GM06990 (cell line): ENCODE measurements at regions not wholly inside any gene's neighbourhood (a gene's known extent, or its start where the extent isn't known, plus 50 kb on each side); places are given as distances from the start of the nearest gene placed in this dataset.
"Not testable (repeated sequence)": the region's sequence is repeated elsewhere in the genome, so short reads cannot be mapped to it uniquely, and the experiment has no call there.

ENCODE experiments used
- DNase-seq: peaks from one replicate; pipeline ENCODE4 v3.0.0-alpha.2; 2011; ENCODE audit not compliant: insufficient read length; ENCODE audit errors: extremely low read depth
- H3K27me3 ChIP-seq: replicated peaks from 2 replicates; pipeline ENCODE4 v1.6.0; 2011; ENCODE audit warnings: low read length; ENCODE audit not compliant: control insufficient read depth, insufficient read depth
- H3K36me3 ChIP-seq: 2 replicates; pipeline ENCODE4 v1.5.1; 2011; ENCODE audit warnings: low read length; ENCODE audit not compliant: control insufficient read depth, insufficient read depth
- H3K4me3 ChIP-seq: replicated peaks from 2 replicates; pipeline ENCODE4 v1.5.1; 2011; ENCODE audit warnings: low read depth, mild to moderate bottlenecking, control low read depth, low read length
- TF ChIP-seq, protein P1 (sequence below): IDR thresholded peaks from 2 replicates; pipeline ENCODE4 v1.5.1; 2011; ENCODE audit warnings: low read length, control low read depth, mild to moderate bottlenecking, inconsistent platforms; ENCODE audit not compliant: insufficient read depth, poor library complexity, severe bottlenecking

DNA sequence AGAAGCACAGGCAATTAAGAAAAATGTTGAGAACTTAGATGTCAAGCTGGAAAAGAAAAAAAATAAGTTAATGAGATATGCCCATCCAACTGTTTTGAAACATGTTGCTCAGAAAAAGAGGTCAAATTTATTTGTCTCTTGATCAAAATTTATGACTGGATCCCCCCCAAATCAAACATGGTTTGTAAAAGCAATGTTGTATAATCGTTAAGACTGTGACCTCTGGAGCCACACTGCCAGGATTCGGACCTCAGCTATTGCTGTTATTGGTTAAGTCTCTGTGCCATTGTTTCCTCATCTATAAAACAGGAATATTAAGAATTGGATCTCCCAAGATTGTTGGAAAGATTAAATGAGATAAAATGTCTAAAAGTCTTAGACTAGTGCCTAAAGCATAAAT, 51.9 kb upstream of the LRRK2 start:
- no peaks in the 10 kb centered on the region for H3K36me3 ChIP-seq
- DNase-seq = no peak
- no peak overlapping the region for H3K4me3 ChIP-seq
- TF ChIP-seq, protein P1, sequence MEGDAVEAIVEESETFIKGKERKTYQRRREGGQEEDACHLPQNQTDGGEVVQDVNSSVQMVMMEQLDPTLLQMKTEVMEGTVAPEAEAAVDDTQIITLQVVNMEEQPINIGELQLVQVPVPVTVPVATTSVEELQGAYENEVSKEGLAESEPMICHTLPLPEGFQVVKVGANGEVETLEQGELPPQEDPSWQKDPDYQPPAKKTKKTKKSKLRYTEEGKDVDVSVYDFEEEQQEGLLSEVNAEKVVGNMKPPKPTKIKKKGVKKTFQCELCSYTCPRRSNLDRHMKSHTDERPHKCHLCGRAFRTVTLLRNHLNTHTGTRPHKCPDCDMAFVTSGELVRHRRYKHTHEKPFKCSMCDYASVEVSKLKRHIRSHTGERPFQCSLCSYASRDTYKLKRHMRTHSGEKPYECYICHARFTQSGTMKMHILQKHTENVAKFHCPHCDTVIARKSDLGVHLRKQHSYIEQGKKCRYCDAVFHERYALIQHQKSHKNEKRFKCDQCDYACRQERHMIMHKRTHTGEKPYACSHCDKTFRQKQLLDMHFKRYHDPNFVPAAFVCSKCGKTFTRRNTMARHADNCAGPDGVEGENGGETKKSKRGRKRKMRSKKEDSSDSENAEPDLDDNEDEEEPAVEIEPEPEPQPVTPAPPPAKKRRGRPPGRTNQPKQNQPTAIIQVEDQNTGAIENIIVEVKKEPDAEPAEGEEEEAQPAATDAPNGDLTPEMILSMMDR = no peak
- H3K27me3 ChIP-seq = no peaks in the 10 kb centered on the region

DNA sequence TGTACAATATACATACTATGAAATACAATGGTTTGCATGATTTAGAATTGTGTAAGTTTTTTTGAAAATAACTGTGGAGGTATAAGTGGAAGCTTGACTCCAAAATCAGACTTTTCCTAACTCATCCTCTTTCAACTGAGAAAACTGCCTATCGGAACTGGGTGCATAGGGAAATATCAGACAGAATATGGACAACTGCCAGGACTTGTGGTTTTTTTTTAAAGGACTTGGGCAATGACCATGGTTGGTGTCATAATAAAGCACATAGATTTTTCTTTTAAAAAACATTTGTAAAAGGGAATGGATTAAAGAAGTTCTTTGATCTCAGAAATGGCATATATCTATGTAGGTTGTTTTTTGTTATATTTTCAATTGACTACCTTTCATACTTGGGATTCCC, 53.3 kb upstream of the LRRK2 start:
- no peaks in the 10 kb centered on the region for H3K27me3 ChIP-seq
- H3K4me3 ChIP-seq = no peak overlapping the region
- TF ChIP-seq, protein P1 = no peak
- no peak for DNase-seq
- no peaks in the 10 kb centered on the region for H3K36me3 ChIP-seq

DNA sequence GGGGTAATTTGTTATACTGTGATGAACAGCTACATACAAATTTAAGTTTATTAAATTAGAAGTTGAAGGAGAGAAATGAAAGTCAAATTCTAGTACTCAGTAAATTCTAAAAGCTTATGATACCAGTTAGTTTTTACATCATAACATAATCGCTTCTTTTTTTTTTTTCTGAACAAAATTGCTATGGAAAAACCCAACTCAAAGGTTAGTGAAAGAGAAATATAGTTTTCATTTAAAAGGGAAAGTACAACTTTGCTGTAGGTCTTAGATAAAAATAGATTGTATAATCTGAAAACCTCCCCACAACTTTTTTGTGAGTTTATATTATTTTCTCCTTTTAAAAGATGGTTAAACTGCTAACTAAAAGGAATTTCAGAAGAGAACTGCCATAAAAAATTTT, 53.7 kb upstream of the LRRK2 start:
- no peaks in the 10 kb centered on the region for H3K27me3 ChIP-seq
- TF ChIP-seq, protein P1 = no peak
- DNase-seq = no peak
- H3K4me3 ChIP-seq = no peak overlapping the region
- no peaks in the 10 kb centered on the region for H3K36me3 ChIP-seq

DNA sequence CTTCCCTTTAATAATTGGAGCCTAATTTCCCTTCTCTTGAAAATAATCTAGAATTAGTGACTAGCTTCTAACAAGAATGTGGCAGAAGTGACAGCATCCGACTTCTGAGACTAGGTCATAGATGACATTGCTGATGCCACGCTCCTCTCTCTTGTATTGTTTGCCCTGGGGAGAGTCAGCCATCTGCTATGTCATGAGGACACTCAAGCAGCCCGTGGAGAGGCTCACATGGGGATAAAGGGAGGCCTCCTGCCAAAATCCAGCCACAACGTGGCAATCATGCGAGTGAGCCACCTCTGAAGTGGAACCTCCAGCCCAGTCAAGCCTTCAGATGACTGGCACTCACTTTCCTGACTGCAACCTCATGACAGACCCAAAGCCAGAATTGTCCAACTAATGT, 54.2 kb upstream of the LRRK2 start:
- TF ChIP-seq, protein P1 = no peak
- no peak for DNase-seq

DNA sequence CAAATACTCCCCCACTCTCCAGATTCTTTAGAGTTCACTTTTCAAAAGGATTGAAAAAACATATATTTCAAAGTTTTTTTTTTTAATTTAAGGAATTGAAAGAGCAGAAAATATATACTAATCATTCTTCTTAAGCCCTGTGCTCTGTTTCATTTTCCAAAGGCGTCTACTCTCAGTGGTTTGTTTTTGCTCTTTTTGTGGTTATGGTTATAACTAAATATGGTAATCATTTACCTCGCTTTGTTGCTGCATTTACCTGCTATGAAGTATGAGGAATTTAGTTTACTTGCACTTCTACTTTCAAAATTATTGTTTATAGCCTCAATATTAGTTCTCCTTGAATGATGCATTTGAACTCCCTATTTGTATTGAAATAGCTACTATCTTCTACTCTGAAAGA, 55.9 kb upstream of the LRRK2 start:
- Histone ChIP-seq H3K4me3 (peak overlapping the region; percentile 25), H3K36me3 (no peaks in the 10 kb centered on the region), H3K27me3 (no peaks in the 10 kb centered on the region)
- peak; percentile 29 for DNase-seq
- TF ChIP-seq, protein P1 = no peak

More for the DNA sequence above, 54.2 kb upstream of the LRRK2 start:
- Histone ChIP-seq H3K36me3 (no peaks in the 10 kb centered on the region), H3K27me3 (no peaks in the 10 kb centered on the region), H3K4me3 (no peak overlapping the region)

DNA sequence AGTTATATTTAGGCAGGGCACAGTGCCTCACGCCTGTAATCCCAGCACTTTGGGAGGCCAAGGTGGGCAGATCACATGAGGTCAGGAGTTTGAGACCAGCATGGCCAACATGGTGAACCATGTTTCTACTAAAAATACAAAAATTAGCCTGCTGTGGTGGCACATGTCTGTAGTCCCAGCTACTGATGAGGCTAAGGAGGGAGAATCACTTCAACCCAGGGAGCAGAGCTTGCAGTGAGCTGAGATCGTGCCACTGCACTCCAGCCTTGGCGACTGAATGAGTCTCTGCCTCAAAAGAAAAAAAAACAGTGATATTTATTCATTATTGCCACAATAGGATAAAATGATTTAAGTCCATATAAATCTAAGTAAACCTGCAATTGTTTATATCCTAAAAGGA, 56.4 kb upstream of the LRRK2 start:
- not testable (repeated sequence) for H3K27me3 ChIP-seq, DNase-seq
- peak overlapping the region; percentile 25 for H3K4me3 ChIP-seq

More for the DNA sequence above, 56.4 kb upstream of the LRRK2 start:
- not testable (repeated sequence) for H3K36me3 ChIP-seq
